SU-DHL-6 (cell line): ENCODE measurements at regions not wholly inside any gene's neighbourhood (a gene's known extent, or its start where the extent isn't known, plus 50 kb on each side); places are given as distances from the start of the nearest gene placed in this dataset.

Experiments used
- EZH2phosphoT487 ChIP-seq: fragments of 200-600 bp; sonication (generic), shearing (Covaris generic); conservative IDR thresholded peaks from 2 replicates; pipeline ENCODE4 v1.6.1; 2018; ENCODE audit warnings: mild to moderate bottlenecking, antibody characterized with exemption, low read length, moderate library complexity, mixed read lengths
- TF ChIP-seq, protein P1 (sequence below): fragments of 200-600 bp; sonication (generic); IDR thresholded peaks from one replicate; pipeline ENCODE4 v1.5.1; 2017; ENCODE audit warnings: antibody characterized with exemption, mild to moderate bottlenecking, low read length, moderate library complexity; ENCODE audit not compliant: insufficient read depth, poor library complexity, severe bottlenecking

DNA sequence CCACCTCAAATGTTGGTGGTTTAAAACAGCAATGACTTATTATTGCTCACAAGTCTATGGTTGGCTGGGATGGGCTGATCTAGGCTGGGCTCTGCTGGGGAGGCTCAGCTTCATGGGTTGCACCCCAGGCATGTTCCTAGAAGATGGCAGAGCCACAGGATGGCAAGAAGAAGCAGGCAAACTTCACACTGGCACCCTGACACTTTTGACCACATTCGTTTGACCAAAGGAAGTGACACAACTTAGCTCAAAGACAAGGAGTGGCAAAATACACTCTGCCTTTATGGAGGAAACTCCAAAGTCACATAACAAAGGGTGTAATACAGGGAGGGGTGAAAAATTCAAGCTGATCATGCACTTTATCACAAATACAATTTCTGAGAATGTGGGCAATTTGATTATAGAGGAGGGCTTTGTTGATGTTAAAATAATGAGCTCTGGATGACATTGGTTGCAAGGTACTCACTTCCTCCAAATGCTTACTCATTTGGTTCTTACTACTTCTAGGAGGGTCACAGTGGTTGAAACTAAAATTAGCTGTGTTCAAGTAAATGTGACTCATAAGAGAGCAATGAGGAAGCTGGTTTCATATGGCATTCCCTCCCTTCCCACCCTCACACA is 249.2 kb upstream of the RPS6KA3 start:
- TF ChIP-seq, protein P1, sequence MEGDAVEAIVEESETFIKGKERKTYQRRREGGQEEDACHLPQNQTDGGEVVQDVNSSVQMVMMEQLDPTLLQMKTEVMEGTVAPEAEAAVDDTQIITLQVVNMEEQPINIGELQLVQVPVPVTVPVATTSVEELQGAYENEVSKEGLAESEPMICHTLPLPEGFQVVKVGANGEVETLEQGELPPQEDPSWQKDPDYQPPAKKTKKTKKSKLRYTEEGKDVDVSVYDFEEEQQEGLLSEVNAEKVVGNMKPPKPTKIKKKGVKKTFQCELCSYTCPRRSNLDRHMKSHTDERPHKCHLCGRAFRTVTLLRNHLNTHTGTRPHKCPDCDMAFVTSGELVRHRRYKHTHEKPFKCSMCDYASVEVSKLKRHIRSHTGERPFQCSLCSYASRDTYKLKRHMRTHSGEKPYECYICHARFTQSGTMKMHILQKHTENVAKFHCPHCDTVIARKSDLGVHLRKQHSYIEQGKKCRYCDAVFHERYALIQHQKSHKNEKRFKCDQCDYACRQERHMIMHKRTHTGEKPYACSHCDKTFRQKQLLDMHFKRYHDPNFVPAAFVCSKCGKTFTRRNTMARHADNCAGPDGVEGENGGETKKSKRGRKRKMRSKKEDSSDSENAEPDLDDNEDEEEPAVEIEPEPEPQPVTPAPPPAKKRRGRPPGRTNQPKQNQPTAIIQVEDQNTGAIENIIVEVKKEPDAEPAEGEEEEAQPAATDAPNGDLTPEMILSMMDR = no peak
- no peak for TF ChIP-seq EZH2phosphoT487
